ENCODE measurements at regions not wholly inside any gene's neighbourhood (a gene's known extent, or its start where the extent isn't known, plus 50 kb on each side); places are given as distances from the start of the nearest gene placed in this dataset.

- H3K27me3 ChIP-seq (replicated peaks in 1 of 2; ENCODE audit: control insufficient read depth in 2 of 2, extremely low read depth in 1 of 2, insufficient read depth in 2 of 2, low read length in 1 of 2) = peaks cover 0 to 6% of the 10 kb centered on the region in 2 experiments
- peaks cover 11 to 19% of the 10 kb centered on the region in 2 donors for H3K27me3 Mint-ChIP-seq
- H3K4me1 Mint-ChIP-seq = no peaks in the 10 kb centered on the region
- H3K27ac Mint-ChIP-seq = no peak overlapping the region
- H3K4me3 Mint-ChIP-seq = no peak overlapping the region
- H3K9me3 Mint-ChIP-seq = no peaks in the 10 kb centered on the region
- WGBS (ENCODE audit: insufficient coverage) = 42% methylated on average over 7 of the region's 11 CpGs
- H3K36me3 ChIP-seq (ENCODE audit: control insufficient read depth in 2 of 2, extremely low read depth in 1 of 2, insufficient read depth in 1 of 2, low read length in 1 of 2) = no peaks in the 10 kb centered on the region
- ATAC-seq (replicated peaks in 1 of 4) (no peak), DNase-seq (no peak)
- ChIA-PET POLR2A (no interaction called here), CTCF (no interaction called here)
- H3K36me3 Mint-ChIP-seq = no peaks in the 10 kb centered on the region
- no peaks in the 10 kb centered on the region for H3K4me1 ChIP-seq (ENCODE audit: control insufficient read depth in 1 of 2, extremely low read depth in 1 of 2, insufficient read depth in 2 of 2, low read length in 2 of 2)
- no peak overlapping the region for H3K4me3 ChIP-seq (ENCODE audit: control insufficient read depth in 1 of 2, extremely low read depth in 1 of 2, low read length in 1 of 2)
- no peaks in the 10 kb centered on the region for H3K9me3 ChIP-seq
- no peak overlapping the region for H3K27ac ChIP-seq (ENCODE audit: low read length)
These were observed 201.2 kb upstream of the E2F8 start for GRCh38 chr11:19441752-19442553.

- no peaks in the 10 kb centered on the region for H3K9me3 Mint-ChIP-seq
- H3K4me1 Mint-ChIP-seq = no peaks in the 10 kb centered on the region
- no peak overlapping the region for H3K27ac Mint-ChIP-seq
- no peak overlapping the region for H3K4me3 Mint-ChIP-seq
- Histone ChIP-seq H3K9me3 (no peaks in the 10 kb centered on the region), H3K4me3 (ENCODE audit: control insufficient read depth in 1 of 2, extremely low read depth in 1 of 2, low read length in 1 of 2) (no peak overlapping the region), H3K4me1 (ENCODE audit: control insufficient read depth in 1 of 2, extremely low read depth in 1 of 2, insufficient read depth in 2 of 2, low read length in 2 of 2) (no peaks in the 10 kb centered on the region), H3K36me3 (ENCODE audit: control insufficient read depth in 2 of 2, extremely low read depth in 1 of 2, insufficient read depth in 1 of 2, low read length in 1 of 2) (no peaks in the 10 kb centered on the region), H3K27ac (ENCODE audit: low read length) (no peak overlapping the region), H3K27me3 (replicated peaks in 1 of 2; ENCODE audit: control insufficient read depth in 2 of 2, extremely low read depth in 1 of 2, insufficient read depth in 2 of 2, low read length in 1 of 2) (peaks cover 1 to 3% of the 10 kb centered on the region in 2 experiments)
- ATAC-seq (replicated peaks in 1 of 4) (no peak), DNase-seq (no peak)
- ChIA-PET CTCF (no interaction called here), POLR2A (no interaction called here)
- H3K27me3 Mint-ChIP-seq = peaks cover 16 to 19% of the 10 kb centered on the region in 2 donors
- WGBS (ENCODE audit: insufficient coverage) = no CpG with 5 or more reads among the region's 3 CpGs
- no peaks in the 10 kb centered on the region for H3K36me3 Mint-ChIP-seq
These were observed 200.5 kb upstream of the E2F8 start for GRCh38 chr11:19441288-19441687.

- 100% methylated on average over 1 of the region's 1 CpG for WGBS (ENCODE audit: insufficient coverage)
- Mint-ChIP-seq H3K27me3 (peaks cover 9 to 15% of the 10 kb centered on the region in 2 donors), H3K4me1 (no peaks in the 10 kb centered on the region), H3K9me3 (no peaks in the 10 kb centered on the region), H3K36me3 (no peaks in the 10 kb centered on the region), H3K27ac (no peak overlapping the region), H3K4me3 (no peak overlapping the region)
- no peak overlapping the region for H3K27ac ChIP-seq (ENCODE audit: low read length)
- CTCF ChIA-PET = interaction anchor here in 1 of 2 donors (0.6 kb wide), 1 partner anchor 155 kb away, joined by 3 read pairs; no protein-coding TSS in a partner anchor
- peaks cover 3 to 8% of the 10 kb centered on the region in 2 experiments for H3K27me3 ChIP-seq (replicated peaks in 1 of 2; ENCODE audit: control insufficient read depth in 2 of 2, extremely low read depth in 1 of 2, insufficient read depth in 2 of 2, low read length in 1 of 2)
- H3K36me3 ChIP-seq (ENCODE audit: control insufficient read depth in 2 of 2, extremely low read depth in 1 of 2, insufficient read depth in 1 of 2, low read length in 1 of 2) = no peaks in the 10 kb centered on the region
- POLR2A ChIA-PET = no interaction called here
- ATAC-seq (replicated peaks in 1 of 4) (no peak), DNase-seq (no peak)
- H3K4me1 ChIP-seq (ENCODE audit: control insufficient read depth in 1 of 2, extremely low read depth in 1 of 2, insufficient read depth in 2 of 2, low read length in 2 of 2) = no peaks in the 10 kb centered on the region
- H3K4me3 ChIP-seq (ENCODE audit: control insufficient read depth in 1 of 2, extremely low read depth in 1 of 2, low read length in 1 of 2) = no peak overlapping the region
- no peaks in the 10 kb centered on the region for H3K9me3 ChIP-seq
These were observed 197.0 kb upstream of the E2F8 start for GRCh38 chr11:19437760-19438159.

GRCh38 chr11:19436932-19437331 is 196.2 kb upstream of the E2F8 start:
- POLR2A ChIA-PET = no interaction called here
- Mint-ChIP-seq H3K4me3 (no peak overlapping the region), H3K36me3 (no peaks in the 10 kb centered on the region), H3K27ac (no peak overlapping the region), H3K4me1 (no peaks in the 10 kb centered on the region), H3K27me3 (peaks cover 8 to 15% of the 10 kb centered on the region in 2 donors), H3K9me3 (no peaks in the 10 kb centered on the region)
- H3K27ac ChIP-seq (ENCODE audit: low read length) = no peak overlapping the region
- H3K27me3 ChIP-seq (replicated peaks in 1 of 2; ENCODE audit: control insufficient read depth in 2 of 2, extremely low read depth in 1 of 2, insufficient read depth in 2 of 2, low read length in 1 of 2) = peaks cover 0 to 8% of the 10 kb centered on the region in 2 experiments
- DNase-seq = no peak
- H3K36me3 ChIP-seq (ENCODE audit: control insufficient read depth in 2 of 2, extremely low read depth in 1 of 2, insufficient read depth in 1 of 2, low read length in 1 of 2) = no peaks in the 10 kb centered on the region
- no peaks in the 10 kb centered on the region for H3K4me1 ChIP-seq (ENCODE audit: control insufficient read depth in 1 of 2, extremely low read depth in 1 of 2, insufficient read depth in 2 of 2, low read length in 2 of 2)
- H3K4me3 ChIP-seq (ENCODE audit: control insufficient read depth in 1 of 2, extremely low read depth in 1 of 2, low read length in 1 of 2) = no peak overlapping the region
- H3K9me3 ChIP-seq = no peaks in the 10 kb centered on the region
- no peak for ATAC-seq (replicated peaks in 1 of 4)
- CTCF ChIA-PET = no interaction called here

- Histone ChIP-seq H3K4me1 (ENCODE audit: control insufficient read depth in 1 of 2, extremely low read depth in 1 of 2, insufficient read depth in 2 of 2, low read length in 2 of 2) (no peaks in the 10 kb centered on the region), H3K4me3 (ENCODE audit: control insufficient read depth in 1 of 2, extremely low read depth in 1 of 2, low read length in 1 of 2) (no peak overlapping the region), H3K9me3 (no peaks in the 10 kb centered on the region), H3K27me3 (replicated peaks in 1 of 2; ENCODE audit: control insufficient read depth in 2 of 2, extremely low read depth in 1 of 2, insufficient read depth in 2 of 2, low read length in 1 of 2) (peaks cover 8 to 10% of the 10 kb centered on the region in 2 experiments), H3K36me3 (ENCODE audit: control insufficient read depth in 2 of 2, extremely low read depth in 1 of 2, insufficient read depth in 1 of 2, low read length in 1 of 2) (no peaks in the 10 kb centered on the region), H3K27ac (ENCODE audit: low read length) (no peak overlapping the region)
- Mint-ChIP-seq H3K9me3 (no peaks in the 10 kb centered on the region), H3K36me3 (no peaks in the 10 kb centered on the region), H3K4me3 (no peak overlapping the region), H3K27ac (no peak overlapping the region), H3K27me3 (peaks cover 13 to 14% of the 10 kb centered on the region in 2 donors), H3K4me1 (no peaks in the 10 kb centered on the region)
- ChIA-PET CTCF (no interaction called here), POLR2A (interaction anchor here in 1 of 2 donors (0.5 kb wide), 1 partner anchor 94 kb away, joined by 3 read pairs; no protein-coding TSS in a partner anchor)
- DNase-seq (no peak), ATAC-seq (replicated peaks in 1 of 4) (no peak)
- no CpG with 5 or more reads among the region's 5 CpGs for WGBS (ENCODE audit: insufficient coverage)
These were observed 194.7 kb upstream of the E2F8 start for GRCh38 chr11:19435306-19435989.

- no peak overlapping the region for H3K4me3 ChIP-seq (ENCODE audit: control insufficient read depth in 1 of 2, extremely low read depth in 1 of 2, low read length in 1 of 2)
- Mint-ChIP-seq H3K36me3 (no peaks in the 10 kb centered on the region), H3K4me1 (no peaks in the 10 kb centered on the region), H3K27ac (no peak overlapping the region), H3K4me3 (no peak overlapping the region), H3K9me3 (no peaks in the 10 kb centered on the region), H3K27me3 (peaks cover 13 to 20% of the 10 kb centered on the region in 2 donors)
- ChIA-PET CTCF (no interaction called here), POLR2A (no interaction called here)
- no peak overlapping the region for H3K27ac ChIP-seq (ENCODE audit: low read length)
- ATAC-seq (replicated peaks in 1 of 4) (no peak), DNase-seq (no peak)
- no peaks in the 10 kb centered on the region for H3K4me1 ChIP-seq (ENCODE audit: control insufficient read depth in 1 of 2, extremely low read depth in 1 of 2, insufficient read depth in 2 of 2, low read length in 2 of 2)
- WGBS (ENCODE audit: insufficient coverage) = 55% methylated on average over 1 of the region's 1 CpG
- H3K9me3 ChIP-seq = no peaks in the 10 kb centered on the region
- H3K36me3 ChIP-seq (ENCODE audit: control insufficient read depth in 2 of 2, extremely low read depth in 1 of 2, insufficient read depth in 1 of 2, low read length in 1 of 2) = no peaks in the 10 kb centered on the region
- H3K27me3 ChIP-seq (replicated peaks in 1 of 2; ENCODE audit: control insufficient read depth in 2 of 2, extremely low read depth in 1 of 2, insufficient read depth in 2 of 2, low read length in 1 of 2) = peaks cover 8 to 16% of the 10 kb centered on the region in 2 experiments
These were observed 193.0 kb upstream of the E2F8 start for GRCh38 chr11:19433791-19434190.
